Left hindlimb (tissue), 1 donor: ENCODE measurements at regions not wholly inside any gene's neighbourhood (a gene's known extent, or its start where the extent isn't known, plus 50 kb on each side); places are given as distances from the start of the nearest gene placed in this dataset.
"Not testable (repeated sequence)": the region's sequence is repeated elsewhere in the genome, so short reads cannot be mapped to it uniquely, and the experiment has no call there.

Experiments
- DNase-seq: peaks from one replicate; pipeline ENCODE4 v3.0.0-alpha.2; 2018

DNA sequence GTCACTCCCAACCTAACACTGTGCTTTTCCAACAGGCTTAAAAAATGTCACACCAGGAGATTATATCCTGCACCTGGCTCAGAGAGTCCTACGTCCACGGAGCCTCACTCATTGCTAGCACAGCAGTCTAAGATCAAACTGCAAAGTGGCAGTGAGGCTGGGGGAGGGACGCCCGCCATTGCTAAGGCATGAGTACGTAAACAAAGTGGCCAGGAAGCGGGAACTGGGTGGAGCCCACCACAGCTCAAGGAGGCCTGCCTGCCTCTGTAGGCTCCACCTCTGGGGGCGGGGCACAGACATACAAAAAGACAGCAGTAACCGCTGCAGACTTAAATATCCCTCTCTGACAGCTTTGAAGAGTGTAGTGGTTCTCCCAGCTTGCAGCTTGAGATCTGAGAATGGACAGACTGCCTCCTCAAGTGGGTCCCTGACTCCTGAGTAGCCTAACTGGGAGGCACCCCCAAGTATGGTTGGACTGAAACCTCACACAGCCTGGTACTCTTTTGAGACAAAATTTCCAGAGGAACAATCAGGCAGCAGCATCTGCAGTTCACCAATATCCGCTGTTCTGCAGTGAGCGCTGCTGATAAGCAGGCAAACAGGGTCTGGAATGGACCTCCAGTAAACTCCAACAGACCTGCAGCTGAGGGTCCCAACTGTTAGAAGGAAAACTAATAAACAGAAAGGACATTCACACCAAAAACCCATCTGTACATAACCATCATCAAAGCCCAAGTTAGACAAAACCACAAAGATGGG lies 2986.4 kb upstream of the OR11H1 start:
- DNase-seq = not testable (repeated sequence)

DNA sequence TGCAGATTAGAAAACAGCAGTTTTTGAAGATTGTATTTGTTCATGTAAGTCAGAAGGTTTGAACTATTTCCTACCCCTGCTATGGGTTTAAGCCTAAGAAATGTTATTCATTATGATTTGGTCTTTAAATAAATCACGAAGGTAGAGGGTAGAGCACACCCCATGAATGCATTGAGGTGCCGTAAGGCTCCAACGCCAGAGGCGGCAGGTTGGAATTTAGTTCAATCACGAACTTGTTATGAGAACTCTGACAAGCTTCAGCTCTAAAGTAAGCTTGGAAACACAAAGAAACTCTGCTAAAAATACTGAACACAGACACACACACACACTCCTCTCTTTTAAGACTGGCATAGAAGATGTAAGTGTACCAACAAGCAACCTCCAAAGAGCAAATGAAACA lies 2974.6 kb upstream of the OR11H1 start:
- DNase-seq = not testable (repeated sequence)

DNA sequence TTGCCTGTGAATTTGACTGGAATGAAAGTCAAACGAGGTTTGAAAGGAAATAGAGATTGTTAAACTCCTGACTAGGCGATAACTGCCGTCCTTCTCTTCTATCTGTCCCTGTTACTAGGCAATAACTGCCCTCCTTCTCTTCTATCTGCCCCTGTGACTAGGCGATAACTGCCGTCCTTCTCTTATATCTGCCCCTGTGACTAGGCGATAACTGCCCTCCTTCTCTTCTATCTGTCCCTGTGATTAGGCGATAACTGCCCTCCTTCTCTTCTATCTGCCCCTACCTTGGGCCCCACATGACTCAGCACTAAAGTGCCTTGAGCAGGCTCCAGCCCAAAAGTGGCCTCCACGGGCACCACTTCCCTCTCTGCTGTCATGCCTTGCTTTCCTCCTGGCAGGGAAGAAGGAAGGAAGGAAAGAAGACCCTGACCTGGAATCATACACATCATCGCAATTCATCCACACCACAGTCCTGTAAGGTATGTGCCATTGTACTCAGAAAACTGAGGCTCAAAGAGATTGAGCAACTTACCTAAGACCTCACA lies 2973.3 kb upstream of the OR11H1 start:
- DNase-seq = not testable (repeated sequence)

DNA sequence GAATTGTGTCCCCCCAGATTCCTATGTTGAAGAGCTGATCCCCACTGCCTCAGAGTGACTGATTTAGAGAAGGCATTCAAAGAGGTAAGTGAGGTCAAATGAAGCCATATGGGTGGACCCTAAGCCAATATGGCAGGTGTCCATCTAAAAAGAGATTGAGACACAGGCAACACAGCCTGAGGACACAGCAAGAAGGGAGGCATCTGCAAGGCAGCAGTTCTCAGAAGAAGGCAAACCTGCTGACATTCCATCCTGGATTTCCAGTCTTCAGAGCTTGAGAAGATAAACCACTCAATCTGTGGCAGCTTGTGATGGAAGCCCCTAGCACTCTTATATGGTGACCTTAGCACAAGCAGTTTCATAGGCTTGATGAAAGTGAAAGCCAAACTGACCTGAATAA lies 2956.5 kb upstream of the OR11H1 start:
- DNase-seq = not testable (repeated sequence)

DNA sequence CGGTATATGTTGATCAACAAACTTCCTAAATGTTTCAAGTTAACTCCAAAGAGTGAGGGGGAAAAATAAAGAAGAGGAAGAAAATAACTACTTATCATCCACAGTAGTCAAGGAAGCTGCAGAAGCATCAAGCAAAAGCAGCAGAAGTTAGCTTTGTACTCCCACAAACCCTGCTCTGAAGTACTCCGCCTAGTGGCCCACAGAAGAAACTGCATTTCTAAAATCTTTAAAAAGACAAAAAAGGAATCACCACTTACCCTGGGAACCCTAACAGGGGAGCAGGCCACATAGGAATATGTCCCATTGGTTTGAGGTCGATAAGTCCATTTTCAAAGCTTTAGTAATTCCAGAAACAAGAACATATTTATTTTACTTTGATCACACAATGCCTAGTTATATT lies 2948.3 kb upstream of the OR11H1 start:
- DNase-seq = not testable (repeated sequence)

DNA sequence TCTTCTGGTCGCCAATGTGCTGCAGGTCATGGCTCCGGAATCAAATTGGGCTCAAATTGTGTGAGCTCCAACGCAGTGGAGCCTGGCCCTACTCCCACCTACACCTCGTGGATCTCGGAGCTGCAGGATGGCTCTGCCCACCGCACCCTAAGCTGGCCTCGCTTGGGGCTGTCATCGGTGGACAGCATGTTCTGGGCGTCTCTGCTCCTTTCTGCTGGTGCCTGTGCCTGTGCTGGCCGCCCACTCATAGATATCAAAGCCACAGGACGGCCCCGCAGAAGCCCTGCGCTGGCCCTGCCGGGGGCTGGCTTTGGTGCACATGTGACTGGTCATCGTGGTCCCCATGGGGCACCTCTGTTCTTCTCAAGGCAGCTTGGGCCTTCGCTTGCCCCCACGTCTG lies 2943.5 kb upstream of the OR11H1 start:
- DNase-seq = not testable (repeated sequence)

DNA sequence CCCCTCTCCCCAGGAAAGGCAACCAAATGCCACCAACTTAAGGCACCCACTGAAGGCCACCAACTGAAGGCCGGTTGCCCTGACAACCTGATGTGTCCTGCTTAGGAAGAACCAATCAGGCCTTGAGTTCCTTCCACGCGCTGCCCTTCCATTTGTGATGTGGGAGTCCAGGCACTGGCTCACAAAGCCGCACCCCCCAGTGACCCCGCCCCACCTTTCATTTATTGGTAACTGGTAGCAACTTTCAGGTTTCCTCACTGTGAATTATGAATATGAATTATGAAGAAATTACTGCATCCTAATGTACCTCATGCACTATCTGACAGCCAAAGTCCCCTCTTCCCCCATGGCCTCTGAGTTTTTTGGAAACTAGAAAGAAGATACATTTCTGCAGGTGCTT lies 2943.1 kb upstream of the OR11H1 start:
- DNase-seq = not testable (repeated sequence)

DNA sequence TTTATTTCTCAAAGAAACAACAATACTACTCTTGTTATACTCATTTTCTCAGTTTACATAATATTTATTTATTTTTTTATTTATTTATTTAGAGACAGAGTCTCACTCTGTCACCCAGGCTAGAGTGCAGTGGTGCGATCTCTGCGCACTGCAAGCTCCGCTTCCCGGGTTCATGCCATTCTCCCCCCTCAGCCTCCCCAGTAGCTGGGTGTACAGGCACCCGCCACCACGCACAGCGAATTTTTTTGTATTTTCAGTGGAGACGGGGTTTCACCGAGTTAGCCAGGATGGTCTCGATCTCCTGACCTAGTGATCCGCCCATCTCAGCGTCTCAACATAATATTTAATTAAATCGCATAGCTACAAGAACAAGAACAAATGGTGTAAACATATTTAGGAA lies 2932.3 kb upstream of the OR11H1 start:
- DNase-seq = not testable (repeated sequence)

DNA sequence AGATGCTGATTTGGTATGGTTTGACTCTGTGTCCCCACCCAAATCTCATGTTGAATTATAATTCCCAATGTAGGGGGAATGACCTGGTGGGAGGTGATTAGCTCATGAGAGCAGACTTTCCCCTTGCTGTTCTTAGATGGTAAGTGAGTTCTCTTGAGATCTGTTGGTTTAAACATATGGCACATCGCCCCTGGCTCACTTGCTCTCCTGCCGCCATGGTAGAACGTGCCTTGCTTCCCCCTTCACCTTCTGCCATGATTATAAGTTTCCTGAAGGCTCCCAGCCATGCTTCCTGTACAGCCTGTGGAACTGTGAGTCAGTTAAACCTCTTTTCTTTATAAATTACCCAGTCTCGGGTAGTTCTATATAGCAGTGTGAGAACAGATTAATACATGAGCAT lies 2930.2 kb upstream of the OR11H1 start:
- DNase-seq = peak; percentile 15

DNA sequence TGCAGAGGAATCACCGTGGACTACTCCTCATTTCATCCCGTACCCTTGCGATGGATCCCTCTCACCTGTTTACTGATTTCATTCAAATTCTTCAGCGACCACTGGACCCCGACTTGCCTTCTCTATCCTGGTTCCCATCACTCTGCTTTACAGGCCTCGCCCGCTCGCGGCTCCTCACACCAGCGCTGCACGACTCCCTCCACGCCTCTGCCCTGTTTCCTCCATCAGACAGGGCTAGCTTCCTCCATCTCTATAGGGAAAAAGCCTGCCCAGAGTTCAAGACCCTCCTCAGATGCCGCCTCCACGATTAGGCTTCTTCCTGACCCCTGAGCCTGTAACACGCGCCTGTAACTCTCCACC lies 2926.5 kb upstream of the OR11H1 start:
- peak; percentile 12 for DNase-seq

DNA sequence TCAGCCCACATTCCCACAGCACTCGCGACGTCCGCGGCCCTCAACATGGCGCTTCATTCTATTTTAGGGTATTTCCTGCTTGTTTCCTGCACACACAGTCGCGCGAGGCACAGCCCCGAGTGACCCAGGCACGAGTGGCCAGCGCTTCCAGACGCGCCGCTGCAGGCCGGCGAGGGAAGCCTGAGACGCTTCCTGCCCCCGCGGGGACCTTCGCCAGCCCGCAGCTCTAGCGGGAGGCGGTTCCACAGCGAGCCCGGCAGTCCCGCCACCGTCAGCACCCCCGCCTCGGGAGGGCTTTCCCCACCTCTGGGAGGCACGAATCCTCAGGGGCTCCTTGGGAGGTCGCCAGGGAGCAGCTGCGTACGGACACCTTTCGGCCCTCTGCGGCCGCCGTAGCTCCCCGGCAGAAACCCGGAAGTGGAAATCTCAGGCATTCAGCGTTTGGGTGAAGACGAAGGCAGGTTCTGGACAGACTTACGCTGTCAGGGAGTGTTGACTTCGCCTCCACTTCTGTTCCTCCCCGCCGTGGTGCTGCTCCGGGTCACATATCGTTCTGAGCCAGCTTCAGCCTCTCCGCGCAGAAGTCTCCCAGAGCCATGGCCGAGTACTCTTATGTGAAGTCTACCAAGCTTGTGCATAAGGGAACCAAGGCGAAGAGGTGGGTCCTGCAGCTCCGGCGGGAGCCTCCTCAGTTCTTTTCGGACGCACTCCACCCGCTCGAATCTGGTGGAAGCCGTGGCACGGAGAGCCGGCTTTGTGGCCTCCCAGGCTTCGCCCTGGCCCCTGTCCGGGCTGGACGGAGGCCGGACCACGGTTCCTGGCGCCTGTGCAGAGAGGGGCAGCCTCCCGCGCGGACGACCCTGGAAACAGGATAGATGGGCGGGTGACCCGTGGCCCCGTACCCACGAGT lies 2925.9 kb upstream of the OR11H1 start:
- peak; percentile 13 for DNase-seq

DNA sequence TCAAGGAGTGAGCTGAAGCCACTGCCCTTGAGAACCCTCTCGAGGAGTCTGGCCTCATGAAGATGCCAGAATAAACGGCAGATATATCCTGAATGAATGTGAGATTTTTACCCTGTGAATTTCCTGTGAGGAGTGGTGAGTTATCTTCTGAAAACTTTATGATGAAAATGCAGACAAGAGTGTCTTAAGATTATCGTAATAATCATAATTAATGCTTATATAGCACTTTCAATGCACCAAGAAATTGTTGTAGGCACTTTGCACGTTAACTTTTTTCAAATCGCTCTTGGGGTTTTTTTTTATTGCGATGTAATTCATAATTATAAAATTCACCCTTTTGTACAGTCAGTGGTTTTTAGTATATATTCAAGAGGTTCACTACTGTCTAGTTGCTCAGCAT lies 2924.6 kb upstream of the OR11H1 start:
- DNase-seq = not testable (repeated sequence)

DNA sequence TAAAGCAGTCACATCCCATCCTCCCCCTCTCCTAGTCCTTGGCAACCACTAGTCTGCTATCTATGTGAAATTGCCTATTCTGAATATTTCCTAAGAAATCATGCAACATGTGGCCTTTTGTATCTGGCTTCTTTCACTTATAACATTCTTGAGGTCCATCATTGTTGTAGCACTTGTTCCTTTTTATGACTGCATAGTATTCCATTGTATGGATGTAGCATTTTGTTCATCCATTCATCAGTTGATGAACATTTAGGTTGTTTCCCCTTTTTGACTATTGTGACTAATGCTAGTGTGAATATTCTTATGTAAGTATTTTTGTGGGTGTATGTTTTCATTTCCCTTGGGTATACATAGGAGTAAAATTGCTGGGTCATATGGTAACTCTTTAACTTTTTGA lies 2924.2 kb upstream of the OR11H1 start:
- DNase-seq = not testable (repeated sequence)

DNA sequence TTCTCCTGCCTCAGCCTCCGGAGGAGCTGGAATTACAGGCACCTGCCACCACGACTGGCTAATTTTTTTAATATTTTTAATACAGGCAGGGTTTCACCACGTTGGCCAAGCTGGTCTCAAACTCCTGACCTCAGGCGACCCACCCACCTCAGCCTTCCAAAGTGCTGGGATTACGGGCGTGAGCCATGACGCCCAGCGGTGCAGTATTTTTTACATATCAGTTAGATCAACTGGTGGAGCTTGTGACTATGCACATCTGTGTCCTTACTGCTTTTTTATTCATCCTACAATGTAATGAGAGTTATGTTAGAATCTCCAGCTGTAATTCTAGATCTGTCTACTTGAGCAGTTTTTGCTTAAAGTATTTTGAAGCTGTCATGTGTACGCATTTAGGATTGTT lies 2919.5 kb upstream of the OR11H1 start:
- not testable (repeated sequence) for DNase-seq

DNA sequence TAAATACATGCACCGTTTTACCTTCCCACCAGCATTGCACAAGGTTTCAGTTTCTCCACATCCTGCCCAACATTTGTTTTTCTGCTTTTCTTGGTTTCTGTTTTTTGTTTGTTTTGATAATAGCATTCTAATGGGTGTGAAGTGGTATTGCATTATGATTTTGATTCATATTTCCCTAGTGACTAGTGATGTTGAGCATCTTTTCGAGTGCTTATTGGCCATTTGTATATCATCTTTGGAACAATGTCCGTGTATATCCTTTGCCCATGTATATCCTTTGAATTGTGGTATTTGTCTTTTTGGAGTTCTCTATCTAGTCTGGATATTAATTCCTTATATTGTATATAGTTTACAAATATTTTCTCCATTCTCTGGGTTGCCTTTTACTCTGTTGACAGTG lies 2914.8 kb upstream of the OR11H1 start:
- DNase-seq = no peak

DNA sequence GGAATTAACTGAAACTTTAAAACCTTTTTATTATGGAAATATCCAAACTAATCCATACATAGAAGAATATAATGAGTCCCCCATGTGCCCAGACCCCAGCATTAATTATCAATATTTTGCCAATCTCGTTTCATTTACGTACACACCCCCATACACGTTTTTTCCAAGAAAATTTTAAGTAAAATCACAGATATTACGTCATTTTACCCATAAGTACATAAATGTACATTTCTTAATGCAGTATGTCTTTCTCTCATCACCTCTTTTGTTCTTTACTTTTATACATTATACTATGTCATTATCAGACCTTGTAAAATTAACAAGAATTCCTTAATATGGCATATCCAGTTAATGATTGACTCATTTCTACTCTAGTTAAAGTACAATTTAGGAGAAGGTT lies 2914.1 kb upstream of the OR11H1 start:
- not testable (repeated sequence) for DNase-seq

DNA sequence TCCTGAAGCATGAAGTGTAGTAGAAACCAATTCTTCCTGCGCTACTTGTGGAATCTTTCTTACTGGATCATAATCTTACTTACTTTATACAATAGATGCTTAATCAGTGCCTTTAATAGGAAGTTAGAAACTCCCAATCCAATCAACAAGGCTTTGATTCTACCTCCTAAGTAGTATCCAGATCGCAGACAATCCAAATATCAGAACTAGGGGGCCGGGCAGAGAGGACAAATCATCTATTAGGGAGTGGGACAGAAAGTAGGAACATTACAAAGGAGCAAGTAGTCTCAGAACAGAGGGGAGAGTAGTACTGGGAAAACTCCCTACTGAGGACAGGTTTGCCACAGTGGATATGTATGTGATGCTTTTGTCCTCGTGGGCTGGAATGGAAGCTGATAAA lies 2901.1 kb upstream of the OR11H1 start:
- DNase-seq = not testable (repeated sequence)

DNA sequence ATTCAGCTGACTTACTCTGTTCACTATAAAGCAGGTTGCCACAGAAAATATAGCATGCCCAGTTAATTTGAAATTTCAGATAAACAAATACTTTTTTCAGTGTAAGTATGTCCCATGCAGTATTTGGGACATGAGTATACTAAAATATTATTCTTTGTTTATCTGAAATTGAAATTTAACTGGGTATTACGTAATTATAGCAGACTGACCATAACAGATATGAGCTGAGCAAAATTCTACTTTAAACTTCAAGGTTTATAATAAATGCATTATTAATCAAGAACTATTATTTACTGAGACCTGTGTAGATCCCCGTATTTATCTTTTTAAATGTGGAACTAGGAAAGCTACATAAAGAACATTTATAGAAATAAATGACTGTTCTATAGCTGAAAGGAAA lies 2898.2 kb upstream of the OR11H1 start:
- DNase-seq = not testable (repeated sequence)

DNA sequence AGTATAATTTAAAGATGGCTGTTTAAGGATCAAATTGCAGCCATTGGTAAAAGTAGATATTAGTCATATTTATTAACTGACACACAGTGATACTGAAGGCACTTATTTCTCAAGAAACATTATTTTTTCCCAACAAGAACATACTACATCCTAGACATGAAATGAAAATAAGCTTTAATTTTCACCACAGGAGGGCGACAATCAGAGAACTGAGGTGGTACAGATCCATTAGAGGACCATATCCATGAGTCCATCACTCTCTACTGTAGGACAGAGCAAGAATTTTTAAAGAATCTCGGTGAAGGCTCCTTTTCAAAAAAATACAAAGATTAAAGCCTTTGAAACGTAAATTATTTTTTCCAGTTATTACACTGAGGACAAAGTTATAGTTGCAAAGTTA lies 2897.0 kb upstream of the OR11H1 start:
- not testable (repeated sequence) for DNase-seq

DNA sequence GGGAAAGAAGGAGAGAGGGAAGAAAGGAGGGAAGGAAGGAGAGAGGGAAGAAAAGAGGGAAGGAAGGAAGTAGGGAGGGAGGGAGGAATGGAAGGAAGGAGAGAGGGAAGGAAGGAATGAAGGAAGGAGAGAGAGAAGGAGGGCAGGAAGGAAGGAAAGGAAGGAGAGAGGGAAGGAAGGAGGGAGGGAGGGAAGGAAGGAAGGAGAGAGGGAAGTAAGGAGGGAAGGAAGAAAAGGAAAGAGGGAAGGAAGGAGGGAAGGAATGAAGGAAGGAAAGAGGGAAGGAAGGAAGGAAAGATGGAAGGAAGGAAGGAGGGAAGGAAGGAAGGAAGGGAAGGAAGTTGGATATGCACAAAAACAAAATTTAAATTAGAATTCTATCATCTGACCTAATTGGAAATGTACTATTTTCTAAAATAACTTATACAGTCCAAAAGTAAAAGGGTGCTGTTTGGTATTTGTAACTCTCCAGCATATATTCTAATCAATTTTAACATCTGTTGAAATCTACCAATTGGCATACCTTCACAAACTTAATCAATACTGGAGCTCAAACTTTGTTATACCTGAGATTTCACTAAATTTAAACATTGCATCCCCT lies 2890.3 kb upstream of the OR11H1 start:
- DNase-seq = not testable (repeated sequence)

DNA sequence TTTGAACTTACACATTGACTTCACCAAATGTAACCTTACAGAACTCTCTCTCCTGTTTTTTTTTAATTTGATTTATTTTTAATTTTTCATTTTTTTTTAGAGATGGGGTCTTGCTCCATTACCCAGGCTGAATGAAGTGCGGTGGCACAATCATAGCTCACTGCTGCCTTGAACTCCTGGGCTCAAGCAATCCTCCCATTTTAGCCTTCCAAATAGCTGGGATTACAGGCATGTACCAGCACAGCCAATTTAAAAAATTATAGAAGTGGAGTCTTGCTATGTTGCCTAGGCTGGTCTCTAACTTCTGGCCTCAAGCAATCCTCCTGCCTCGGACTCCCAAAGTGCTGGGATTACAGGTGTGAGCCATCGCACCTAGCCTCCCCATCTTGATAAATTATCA lies 2889.7 kb upstream of the OR11H1 start:
- not testable (repeated sequence) for DNase-seq
